Activated B cell treated with CpG ODN at 0.5 μM for 24 hours (primary cell): ENCODE measurements at regions not wholly inside any gene's neighbourhood (a gene's known extent, or its start where the extent isn't known, plus 50 kb on each side); places are given as distances from the start of the nearest gene placed in this dataset.
"Not testable (repeated sequence)": the region's sequence is repeated elsewhere in the genome, so short reads cannot be mapped to it uniquely, and the experiment has no call there.

Source experiments
- ATAC-seq: fragments of 200-7000 bp; cut with Tn5 transposase; one replicate; pipeline ENCODE4 v1.10.0; 2021; ENCODE audit warnings: low read depth, mild to moderate bottlenecking, moderate library complexity
- CTCF ChIA-PET: fragments of 350-600 bp; sonication (Branson Sonifier 250); formaldehyde crosslinking; loops from one replicate; lab custom pipeline; 2021; ENCODE audit warnings: antibody characterized with exemption; lab: Charles Lee
- POLR2A ChIA-PET: fragments of 350-600 bp; sonication (Branson Sonifier 250); formaldehyde crosslinking; loops from one replicate; lab custom pipeline; 2021; ENCODE audit warnings: antibody characterized with exemption; lab: Charles Lee
- DNase-seq: peaks from one replicate; pipeline ENCODE4 v3.0.0; 2022
- H3K27ac Mint-ChIP-seq: one replicate; pipeline ENCODE4 v1.8.0; 2020; ENCODE audit warnings: mixed read lengths
- H3K27me3 Mint-ChIP-seq: one replicate; pipeline ENCODE4 v1.8.0; 2021; ENCODE audit warnings: mixed read lengths
- H3K36me3 Mint-ChIP-seq: one replicate; pipeline ENCODE4 v1.8.0; 2021; ENCODE audit warnings: low read depth, mixed read lengths
- H3K4me1 Mint-ChIP-seq: one replicate; pipeline ENCODE4 v1.8.0; 2021; ENCODE audit warnings: mixed read lengths
- H3K4me3 Mint-ChIP-seq: one replicate; pipeline ENCODE4 v1.8.0; 2020; ENCODE audit warnings: mild to moderate bottlenecking, mixed read lengths
- H3K9me3 Mint-ChIP-seq: one replicate; pipeline ENCODE4 v1.8.0; 2020; ENCODE audit warnings: mixed read lengths
- intact Hi-C: fragments of 100-400 bp; cut with micrococcal nuclease; formaldehyde crosslinking; loops from one replicate; pipeline ENCODE4 v1.15.1; 2024
- TF ChIP-seq, protein P1 (sequence below): fragments of 200-600 bp; IDR thresholded peaks from one replicate; pipeline ENCODE4 v1.8.0; 2022; ENCODE audit warnings: antibody characterized with exemption, mild to moderate bottlenecking

DNA sequence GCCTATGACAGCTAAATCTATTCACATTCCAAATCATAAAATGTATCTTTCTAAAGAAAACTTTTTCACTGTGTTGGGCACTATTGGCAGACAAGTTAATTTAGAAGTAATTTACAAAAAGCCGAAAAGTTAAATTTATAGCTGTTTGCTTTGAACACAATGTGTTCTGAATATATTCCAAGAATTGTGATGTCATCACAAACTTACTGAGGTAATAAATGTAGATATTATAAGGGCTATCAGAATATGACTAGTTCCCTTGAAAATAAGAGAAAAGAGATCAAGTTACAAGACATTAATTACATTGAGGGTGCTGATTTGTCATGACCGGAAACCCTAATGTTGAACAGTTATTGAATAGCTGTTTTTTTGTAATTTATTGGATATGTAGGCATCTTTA is 153.9 kb upstream of the SCN7A start:
- CTCF ChIA-PET: no interaction called here
- no peaks in the 10 kb centered on the region for H3K9me3 Mint-ChIP-seq
- DNase-seq: no peak
- no peaks in the 10 kb centered on the region for H3K27me3 Mint-ChIP-seq
- no peaks in the 10 kb centered on the region for H3K4me1 Mint-ChIP-seq
- no peak for ATAC-seq
- POLR2A ChIA-PET: no interaction called here
- H3K4me3 Mint-ChIP-seq: no peak overlapping the region
- no peak overlapping the region for H3K27ac Mint-ChIP-seq
- H3K36me3 Mint-ChIP-seq: no peaks in the 10 kb centered on the region
- TF ChIP-seq, protein P1, sequence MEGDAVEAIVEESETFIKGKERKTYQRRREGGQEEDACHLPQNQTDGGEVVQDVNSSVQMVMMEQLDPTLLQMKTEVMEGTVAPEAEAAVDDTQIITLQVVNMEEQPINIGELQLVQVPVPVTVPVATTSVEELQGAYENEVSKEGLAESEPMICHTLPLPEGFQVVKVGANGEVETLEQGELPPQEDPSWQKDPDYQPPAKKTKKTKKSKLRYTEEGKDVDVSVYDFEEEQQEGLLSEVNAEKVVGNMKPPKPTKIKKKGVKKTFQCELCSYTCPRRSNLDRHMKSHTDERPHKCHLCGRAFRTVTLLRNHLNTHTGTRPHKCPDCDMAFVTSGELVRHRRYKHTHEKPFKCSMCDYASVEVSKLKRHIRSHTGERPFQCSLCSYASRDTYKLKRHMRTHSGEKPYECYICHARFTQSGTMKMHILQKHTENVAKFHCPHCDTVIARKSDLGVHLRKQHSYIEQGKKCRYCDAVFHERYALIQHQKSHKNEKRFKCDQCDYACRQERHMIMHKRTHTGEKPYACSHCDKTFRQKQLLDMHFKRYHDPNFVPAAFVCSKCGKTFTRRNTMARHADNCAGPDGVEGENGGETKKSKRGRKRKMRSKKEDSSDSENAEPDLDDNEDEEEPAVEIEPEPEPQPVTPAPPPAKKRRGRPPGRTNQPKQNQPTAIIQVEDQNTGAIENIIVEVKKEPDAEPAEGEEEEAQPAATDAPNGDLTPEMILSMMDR: no peak
- intact Hi-C loops: no loop called here

DNA sequence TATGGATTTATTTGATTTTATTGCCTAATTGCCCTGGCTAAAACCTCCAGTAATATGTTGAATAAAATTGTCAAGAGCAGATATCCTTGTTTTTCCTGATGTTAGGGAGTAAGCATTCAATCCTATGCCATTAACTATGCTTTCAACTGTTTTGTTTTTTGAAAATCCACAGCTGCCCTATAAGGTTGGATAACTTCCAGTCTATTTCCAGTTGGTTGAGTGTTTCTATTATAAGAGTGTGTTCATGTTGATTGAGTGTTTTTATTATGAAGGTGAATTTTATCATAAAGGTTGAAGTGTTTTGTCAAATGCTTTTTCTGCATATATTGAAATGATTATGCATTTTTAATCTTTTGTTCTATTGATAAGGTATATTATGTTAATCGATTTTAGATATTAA is 149.9 kb upstream of the SCN7A start:
- POLR2A ChIA-PET: no interaction called here
- Mint-ChIP-seq H3K27ac (no peak overlapping the region), H3K9me3 (no peaks in the 10 kb centered on the region), H3K4me3 (no peak overlapping the region), H3K4me1 (no peaks in the 10 kb centered on the region), H3K36me3 (no peaks in the 10 kb centered on the region), H3K27me3 (no peaks in the 10 kb centered on the region)
- no peak for ATAC-seq
- DNase-seq: no peak
- TF ChIP-seq, protein P1: no peak
- intact Hi-C loops: no loop called here
- CTCF ChIA-PET: interaction anchor here (0.6 kb wide), 1 partner anchor 105 kb away, joined by 3 read pairs; no protein-coding TSS in a partner anchor

- H3K27ac Mint-ChIP-seq, H3K4me1 Mint-ChIP-seq, H3K4me3 Mint-ChIP-seq, CTCF ChIA-PET, H3K36me3 Mint-ChIP-seq, POLR2A ChIA-PET, DNase-seq, H3K27me3 Mint-ChIP-seq, H3K9me3 Mint-ChIP-seq, intact Hi-C loops, ATAC-seq: not testable (repeated sequence)
Measured at GRCh38 chr2:166641516-166641915, 147.5 kb upstream of the SCN7A start.

GRCh38 chr2:166637051-166637450 is 143.0 kb upstream of the SCN7A start:
- intact Hi-C loops: no loop called here

GRCh38 chr2:166634706-166635105 is 140.7 kb upstream of the SCN7A start:
- no peaks in the 10 kb centered on the region for H3K36me3 Mint-ChIP-seq
- TF ChIP-seq, protein P1: no peak
- H3K4me1 Mint-ChIP-seq: no peaks in the 10 kb centered on the region
- H3K4me3 Mint-ChIP-seq: no peak overlapping the region
- H3K27ac Mint-ChIP-seq: no peak overlapping the region
- intact Hi-C loops: no loop called here
- CTCF ChIA-PET: no interaction called here
- POLR2A ChIA-PET: no interaction called here
- H3K27me3 Mint-ChIP-seq: no peaks in the 10 kb centered on the region
- H3K9me3 Mint-ChIP-seq: no peaks in the 10 kb centered on the region
- DNase-seq (no peak), ATAC-seq (no peak)

More at GRCh38 chr2:166637051-166637450, 143.0 kb upstream of the SCN7A start:
- TF ChIP-seq, protein P1: no peak
- no peak overlapping the region for H3K4me3 Mint-ChIP-seq
- ATAC-seq: no peak
- no peak for DNase-seq
- POLR2A ChIA-PET: no interaction called here
- no peak overlapping the region for H3K27ac Mint-ChIP-seq
- no peaks in the 10 kb centered on the region for H3K27me3 Mint-ChIP-seq
- no peaks in the 10 kb centered on the region for H3K4me1 Mint-ChIP-seq
- no peaks in the 10 kb centered on the region for H3K36me3 Mint-ChIP-seq
- CTCF ChIA-PET: no interaction called here
- no peaks in the 10 kb centered on the region for H3K9me3 Mint-ChIP-seq

- TF ChIP-seq, protein P1: no peak
- Mint-ChIP-seq H3K4me3 (no peak overlapping the region), H3K36me3 (no peaks in the 10 kb centered on the region), H3K27me3 (no peaks in the 10 kb centered on the region), H3K9me3 (no peaks in the 10 kb centered on the region), H3K4me1 (no peaks in the 10 kb centered on the region), H3K27ac (no peak overlapping the region)
- intact Hi-C loops: no loop called here
- CTCF ChIA-PET: no interaction called here
- DNase-seq: no peak
- ATAC-seq: no peak
- POLR2A ChIA-PET: no interaction called here
Measured at GRCh38 chr2:166632616-166633015, 138.6 kb upstream of the SCN7A start.
